ENCODE measurements at regions not wholly inside any gene's neighbourhood (a gene's known extent, or its start where the extent isn't known, plus 50 kb on each side); places are given as distances from the start of the nearest gene placed in this dataset.

GRCh38 chr9:90720621-90721265 is 78.1 kb upstream of the DIRAS2 start:
- TF ChIP-seq JUND (IDR thresholded peaks at IDR 0.05): no peak
- no peak for TF ChIP-seq POLR2A (IDR thresholded peaks at IDR 0.05; ENCODE audit: borderline replicate concordance, extremely low read depth, insufficient read depth, insufficient read length)
- TF ChIP-seq SP1 (IDR thresholded peaks at IDR 0.05; ENCODE audit: low read depth): no peak
- no peak for TF ChIP-seq EZH2phosphoT487 (IDR thresholded peaks at IDR 0.05; ENCODE audit: borderline replicate concordance)

Measured in HCT116 (cell line).